GM23248 (cell line): ENCODE measurements at regions not wholly inside any gene's neighbourhood (a gene's known extent, or its start where the extent isn't known, plus 50 kb on each side); places are given as distances from the start of the nearest gene placed in this dataset.

Source experiments
- DNase-seq: peaks from one replicate; pipeline ENCODE4 v3.0.0-alpha.2; 2015
- H2AFZ ChIP-seq: fragments of 200-600 bp; sonication (generic); 2 replicates; pipeline ENCODE4 v1.6.1; 2016; ENCODE audit warnings: antibody characterized with exemption
- H3F3A ChIP-seq: fragments of 200-600 bp; sonication (generic); 2 replicates; pipeline ENCODE4 v1.6.1; 2016; ENCODE audit warnings: mild to moderate bottlenecking, antibody characterized with exemption, mixed run types; ENCODE audit not compliant: insufficient read depth
- H3K27ac ChIP-seq: fragments of 200-600 bp; sonication (generic); 2 replicates; pipeline ENCODE4 v1.5.1; 2016; ENCODE audit warnings: mild to moderate bottlenecking
- H3K27me3 ChIP-seq: fragments of 200-600 bp; sonication (generic); replicated peaks from 2 replicates; pipeline ENCODE4 v1.6.1; 2016; ENCODE audit warnings: mild to moderate bottlenecking; ENCODE audit not compliant: insufficient read depth
- H3K36me3 ChIP-seq: fragments of 200-600 bp; sonication (generic); 2 replicates; pipeline ENCODE4 v1.6.1; 2016; ENCODE audit warnings: low read depth, mild to moderate bottlenecking
- H3K4me1 ChIP-seq: fragments of 200-600 bp; sonication (generic); 2 replicates; pipeline ENCODE4 v1.6.1; 2016; ENCODE audit warnings: mild to moderate bottlenecking; ENCODE audit not compliant: insufficient read depth
- H3K4me2 ChIP-seq: fragments of 200-600 bp; sonication (generic); one replicate; pipeline ENCODE4 v1.6.1; 2016; ENCODE audit warnings: mild to moderate bottlenecking; ENCODE audit not compliant: unreplicated experiment
- H3K4me3 ChIP-seq: fragments of 200-600 bp; sonication (generic); 2 replicates; pipeline ENCODE4 v1.5.1; 2016; ENCODE audit warnings: mild to moderate bottlenecking
- H3K79me2 ChIP-seq: fragments of 200-600 bp; sonication (generic); 2 replicates; pipeline ENCODE4 v1.6.1; 2016; ENCODE audit warnings: mild to moderate bottlenecking; ENCODE audit not compliant: insufficient read depth
- H3K9ac ChIP-seq: fragments of 200-600 bp; sonication (generic); 2 replicates; pipeline ENCODE4 v1.6.1; 2016; ENCODE audit warnings: mild to moderate bottlenecking
- H3K9me2 ChIP-seq: fragments of 200-600 bp; sonication (generic); 2 replicates; pipeline ENCODE4 v1.6.1; 2016; ENCODE audit warnings: mixed run types, mild to moderate bottlenecking, moderate library complexity; ENCODE audit not compliant: insufficient read depth
- H3K9me3 ChIP-seq: fragments of 200-600 bp; sonication (generic); one replicate; pipeline ENCODE4 v1.6.1; 2017; ENCODE audit warnings: low read depth
- H4K20me1 ChIP-seq: fragments of 200-600 bp; sonication (generic); 2 replicates; pipeline ENCODE4 v1.6.0; 2016; ENCODE audit not compliant: insufficient read depth
- EZH2 ChIP-seq: fragments of 200-600 bp; sonication (generic); IDR thresholded peaks from 2 replicates; pipeline ENCODE4 v1.6.1; 2018; ENCODE audit warnings: antibody characterized with exemption, mild to moderate bottlenecking; ENCODE audit not compliant: insufficient read depth, poor library complexity, severe bottlenecking
- EZH2phosphoT487 ChIP-seq: fragments of 200-600 bp; sonication (generic); IDR thresholded peaks from 2 replicates; pipeline ENCODE4 v1.6.1; 2018; ENCODE audit warnings: antibody characterized with exemption, moderate library complexity, mild to moderate bottlenecking, low read depth; ENCODE audit not compliant: insufficient read depth
- WGBS, 2 experiments: methylation state at CpG; one replicate each; pipeline ENCODE4 v1.1.6; 2015 to 2017; ENCODE audit warnings: low lambda C conversion rate in 2 of 2, low coverage in 1 of 2; ENCODE audit errors: missing lambda C conversion rate in 2 of 2; 5-methylcytosine and 5-hydroxymethylcytosine counted together
- in situ Hi-C: fragments of 300-500 bp; cut with MboI; formaldehyde crosslinking; loops from 2 replicates; pipeline ENCODE4 v1.15.0; 2020

DNA sequence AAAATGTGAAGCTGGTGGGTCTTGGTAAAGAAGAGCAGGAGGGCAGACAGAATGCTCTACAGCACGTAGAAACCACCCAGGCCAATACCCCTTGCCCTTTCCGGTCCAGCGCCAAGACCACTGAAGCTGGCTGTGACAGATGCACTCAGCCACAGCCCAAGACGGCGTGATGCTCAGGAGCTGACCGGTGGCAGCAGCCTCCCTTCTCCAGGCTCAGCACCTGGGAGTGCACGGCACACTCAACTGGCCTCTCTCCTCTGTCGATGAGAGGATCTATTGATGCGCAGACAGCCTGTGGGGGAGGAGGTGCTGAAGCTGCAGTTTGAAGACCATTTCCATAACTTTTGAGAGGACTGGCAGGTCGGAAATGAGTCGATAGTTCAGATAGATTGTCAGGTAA, 141.0 kb upstream of the MYT1L start:
- Histone ChIP-seq H3K27ac (no peak overlapping the region), H3K9me3 (no peaks in the 10 kb centered on the region), H3K27me3 (no peaks in the 10 kb centered on the region), H3K36me3 (no peaks in the 10 kb centered on the region), H3F3A (no peaks in the 10 kb centered on the region), H3K79me2 (no peaks in the 10 kb centered on the region), H3K9ac (no peak overlapping the region), H2AFZ (no peak overlapping the region), H4K20me1 (no peaks in the 10 kb centered on the region), H3K4me2 (no peak overlapping the region), H3K9me2 (no peaks in the 10 kb centered on the region), H3K4me3 (no peak overlapping the region), H3K4me1 (no peaks in the 10 kb centered on the region)
- no peak for DNase-seq
- in situ Hi-C loops, result no loop called here
- WGBS, 2 experiments, result 28 to 46% methylated on average over 11 of the region's 11 CpGs
- no peak for TF ChIP-seq EZH2phosphoT487
- TF ChIP-seq EZH2, result no peak

DNA sequence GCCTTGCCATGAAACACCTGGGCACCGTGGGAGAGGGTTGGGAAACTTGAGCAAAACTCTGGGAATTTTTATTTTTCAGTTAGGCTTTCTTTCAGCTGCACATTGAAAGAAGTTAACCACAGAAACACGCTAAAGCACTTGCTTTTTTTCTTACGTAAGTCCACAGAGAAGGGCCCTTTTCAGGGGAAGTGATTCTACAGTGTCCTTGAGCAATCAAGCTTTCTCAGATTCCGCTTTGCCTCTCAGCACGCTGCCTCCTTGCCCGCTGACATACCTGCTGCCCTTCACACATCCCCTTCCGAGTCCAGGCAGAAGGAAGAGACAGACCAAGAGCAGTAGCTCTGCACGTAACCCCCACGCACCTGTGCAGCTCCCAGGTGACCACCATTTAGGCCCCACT, 135.5 kb upstream of the MYT1L start:
- TF ChIP-seq EZH2 (no peak), EZH2phosphoT487 (no peak)
- Histone ChIP-seq H3K4me3 (no peak overlapping the region), H3K27me3 (no peaks in the 10 kb centered on the region), H3K9me2 (no peaks in the 10 kb centered on the region), H3K9me3 (no peaks in the 10 kb centered on the region), H3F3A (no peaks in the 10 kb centered on the region), H2AFZ (no peak overlapping the region), H3K4me2 (no peak overlapping the region), H3K9ac (no peak overlapping the region), H3K36me3 (no peaks in the 10 kb centered on the region), H3K4me1 (no peaks in the 10 kb centered on the region), H3K27ac (no peak overlapping the region), H3K79me2 (no peaks in the 10 kb centered on the region), H4K20me1 (no peaks in the 10 kb centered on the region)
- DNase-seq, result no peak
- in situ Hi-C loops, result no loop called here
- WGBS, 2 experiments, result 17 to 18% methylated on average over 9 of the region's 9 CpGs

DNA sequence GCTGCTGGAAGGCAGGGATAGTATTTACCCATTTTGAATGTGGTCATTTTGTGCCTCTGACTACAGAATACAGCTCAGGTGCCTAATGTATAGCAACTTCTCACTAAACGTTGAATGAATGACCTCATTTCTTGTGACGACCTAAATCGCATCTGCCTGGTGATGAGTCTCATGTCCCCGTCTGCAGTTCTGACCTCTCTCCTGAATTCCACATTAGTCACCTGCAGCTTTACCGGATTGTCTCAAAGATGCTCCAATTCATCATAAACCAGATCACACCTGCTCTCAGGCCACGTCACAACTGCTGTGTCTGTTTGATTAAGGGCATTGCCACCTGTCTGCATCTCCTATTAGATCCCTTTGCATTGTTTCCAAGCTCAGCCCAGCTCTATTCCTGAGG, 133.6 kb upstream of the MYT1L start:
- Histone ChIP-seq H4K20me1 (no peaks in the 10 kb centered on the region), H3F3A (no peaks in the 10 kb centered on the region), H3K27ac (no peak overlapping the region), H3K9me2 (no peaks in the 10 kb centered on the region), H3K9ac (no peak overlapping the region), H3K36me3 (no peaks in the 10 kb centered on the region), H2AFZ (no peak overlapping the region), H3K79me2 (no peaks in the 10 kb centered on the region), H3K27me3 (no peaks in the 10 kb centered on the region), H3K4me3 (no peak overlapping the region), H3K9me3 (no peaks in the 10 kb centered on the region), H3K4me2 (no peak overlapping the region), H3K4me1 (no peaks in the 10 kb centered on the region)
- TF ChIP-seq EZH2phosphoT487 (no peak), EZH2 (no peak)
- DNase-seq, result no peak
- in situ Hi-C loops, result no loop called here
- 21 to 24% methylated on average over 6 of the region's 6 CpGs for WGBS, 2 experiments

DNA sequence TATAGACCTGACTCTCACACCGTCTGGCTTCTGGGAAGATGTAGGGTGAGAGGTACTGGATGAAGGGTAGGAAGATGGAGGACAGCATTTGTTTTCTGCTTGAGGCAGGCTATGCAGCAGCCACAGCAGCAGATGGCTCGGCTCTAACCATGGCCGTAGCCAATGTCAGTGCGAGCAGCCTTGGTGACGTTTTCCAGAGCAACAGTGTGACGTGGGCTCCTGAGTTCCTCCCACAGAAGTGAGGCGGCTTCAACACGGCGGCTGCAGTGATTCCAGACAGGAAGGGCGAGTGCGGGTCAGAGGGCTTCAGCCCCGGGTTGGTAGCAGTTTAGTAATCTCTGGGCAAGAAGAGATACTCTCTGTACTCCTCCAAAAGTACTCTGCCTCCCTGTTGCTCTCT, 133.0 kb upstream of the MYT1L start:
- peak; percentile 1 for DNase-seq
- Histone ChIP-seq H3K9me3 (no peaks in the 10 kb centered on the region), H4K20me1 (no peaks in the 10 kb centered on the region), H3K4me3 (no peak overlapping the region), H3K79me2 (no peaks in the 10 kb centered on the region), H3K4me1 (no peaks in the 10 kb centered on the region), H3K4me2 (no peak overlapping the region), H3K27ac (no peak overlapping the region), H3K9ac (no peak overlapping the region), H3K9me2 (no peaks in the 10 kb centered on the region), H3K36me3 (no peaks in the 10 kb centered on the region), H3F3A (no peaks in the 10 kb centered on the region), H3K27me3 (no peaks in the 10 kb centered on the region), H2AFZ (no peak overlapping the region)
- in situ Hi-C loops, result no loop called here
- 2 to 4% methylated on average over 12 of the region's 12 CpGs for WGBS, 2 experiments
- no peak for TF ChIP-seq EZH2
- no peak for TF ChIP-seq EZH2phosphoT487

DNA sequence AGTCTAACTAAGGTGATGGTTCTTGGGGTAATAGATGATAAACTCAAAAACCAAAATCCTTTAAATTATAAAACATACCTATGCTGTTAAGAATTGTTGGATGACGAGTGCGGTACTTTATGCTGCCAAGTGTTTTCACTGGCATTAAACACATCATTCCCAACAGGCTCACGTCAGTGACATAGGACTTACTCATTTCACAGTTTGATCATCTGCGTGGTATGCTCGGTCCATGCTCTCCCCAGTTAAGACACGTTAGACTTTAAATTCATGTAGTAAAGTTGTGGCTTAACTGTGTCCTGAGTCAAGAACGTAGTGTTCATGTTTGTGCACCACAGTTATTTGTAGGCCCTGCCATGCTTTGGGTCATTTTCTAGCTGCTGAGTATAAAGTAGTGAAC, 125.6 kb upstream of the MYT1L start:
- no peak for DNase-seq
- Histone ChIP-seq H3F3A (no peaks in the 10 kb centered on the region), H4K20me1 (no peaks in the 10 kb centered on the region), H3K27ac (no peak overlapping the region), H3K4me1 (no peaks in the 10 kb centered on the region), H3K27me3 (no peaks in the 10 kb centered on the region), H3K4me3 (no peak overlapping the region), H3K9me2 (no peaks in the 10 kb centered on the region), H2AFZ (no peak overlapping the region), H3K9me3 (no peaks in the 10 kb centered on the region), H3K4me2 (no peak overlapping the region), H3K79me2 (no peaks in the 10 kb centered on the region), H3K9ac (no peak overlapping the region), H3K36me3 (no peaks in the 10 kb centered on the region)
- no peak for TF ChIP-seq EZH2phosphoT487
- no peak for TF ChIP-seq EZH2
- in situ Hi-C loops, result no loop called here
- 39% methylated on average over 7 of the region's 7 CpGs for WGBS, 2 experiments
